HepG2 (cell line): ENCODE measurements at regions not wholly inside any gene's neighbourhood (a gene's known extent, or its start where the extent isn't known, plus 50 kb on each side); places are given as distances from the start of the nearest gene placed in this dataset.

Experiments
- CEBPB ChIP-seq: IDR thresholded peaks from 2 replicates; pipeline ENCODE4 v1.6.1; 2011; ENCODE audit warnings: low read depth, low read length, improper control_type of control experiment, borderline replicate concordance
- GTF3A ChIP-seq: sonication (generic); formaldehyde crosslinking; conservative IDR thresholded peaks from 2 replicates; pipeline ENCODE4 v1.4.0; 2020; ENCODE audit warnings: mild to moderate bottlenecking, missing genetic modification reagents
- SRSF1 ChIP-seq: fragments of 200-400 bp; formaldehyde crosslinking; optimal IDR thresholded peaks from 2 replicates; pipeline ENCODE3; 2017; ENCODE audit warnings: mild to moderate bottlenecking, low read depth, low read length, moderate library complexity
- ZNF546 ChIP-seq: sonication (generic); formaldehyde crosslinking; conservative IDR thresholded peaks from 2 replicates; pipeline ENCODE4 v1.8.1; 2023; ENCODE audit warnings: mild to moderate bottlenecking, missing genetic modification reagents
- ZSCAN25 ChIP-seq: sonication (generic); formaldehyde crosslinking; IDR thresholded peaks from 2 replicates; pipeline ENCODE4 v1.8.0; 2022; ENCODE audit warnings: mild to moderate bottlenecking, missing genetic modification reagents
- TF ChIP-seq, protein P1 (sequence below): sonication (generic); formaldehyde crosslinking; IDR thresholded peaks from 2 replicates; pipeline ENCODE4 v1.9.0; 2021; ENCODE audit warnings: missing genetic modification reagents, mild to moderate bottlenecking, borderline replicate concordance
- TF ChIP-seq, protein P2 (sequence below): sonication (generic); formaldehyde crosslinking; IDR thresholded peaks from 2 replicates; pipeline ENCODE4 v1.4.0; 2020; ENCODE audit warnings: missing genetic modification reagents, borderline replicate concordance
- TF ChIP-seq, protein P3 (sequence below): sonication (generic); formaldehyde crosslinking; IDR thresholded peaks from 2 replicates; pipeline ENCODE4 v1.4.0; 2020; ENCODE audit warnings: mild to moderate bottlenecking, missing genetic modification reagents

DNA sequence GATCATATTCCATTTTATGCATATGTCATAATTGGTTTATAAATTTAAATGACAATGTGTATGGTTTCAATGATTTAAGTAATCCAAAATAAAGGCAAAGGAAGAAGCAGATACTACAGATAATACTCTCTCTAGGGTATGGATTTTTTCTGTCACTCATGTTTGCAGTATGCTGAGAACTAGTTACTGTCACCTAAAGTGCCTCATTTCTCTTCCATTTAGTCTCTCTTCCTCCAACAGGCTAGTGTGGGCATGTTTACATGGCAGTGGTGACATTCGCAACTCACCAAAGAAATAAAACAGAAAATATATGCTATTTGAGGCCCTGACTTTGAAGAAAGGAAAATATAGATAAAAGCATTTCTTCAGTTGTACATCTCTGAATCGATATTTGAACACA, 1460.4 kb upstream of the ZEB2 start (continued):
- TF ChIP-seq ZNF546 (CRISPR knock-in tag): no peak
- TF ChIP-seq CEBPB: no peak
- no peak for TF ChIP-seq GTF3A (CRISPR knock-in tag)
- TF ChIP-seq, protein P1, sequence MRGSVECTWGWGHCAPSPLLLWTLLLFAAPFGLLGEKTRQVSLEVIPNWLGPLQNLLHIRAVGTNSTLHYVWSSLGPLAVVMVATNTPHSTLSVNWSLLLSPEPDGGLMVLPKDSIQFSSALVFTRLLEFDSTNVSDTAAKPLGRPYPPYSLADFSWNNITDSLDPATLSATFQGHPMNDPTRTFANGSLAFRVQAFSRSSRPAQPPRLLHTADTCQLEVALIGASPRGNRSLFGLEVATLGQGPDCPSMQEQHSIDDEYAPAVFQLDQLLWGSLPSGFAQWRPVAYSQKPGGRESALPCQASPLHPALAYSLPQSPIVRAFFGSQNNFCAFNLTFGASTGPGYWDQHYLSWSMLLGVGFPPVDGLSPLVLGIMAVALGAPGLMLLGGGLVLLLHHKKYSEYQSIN (CRISPR knock-in tag): no peak
- no peak for TF ChIP-seq SRSF1
- TF ChIP-seq, protein P2, sequence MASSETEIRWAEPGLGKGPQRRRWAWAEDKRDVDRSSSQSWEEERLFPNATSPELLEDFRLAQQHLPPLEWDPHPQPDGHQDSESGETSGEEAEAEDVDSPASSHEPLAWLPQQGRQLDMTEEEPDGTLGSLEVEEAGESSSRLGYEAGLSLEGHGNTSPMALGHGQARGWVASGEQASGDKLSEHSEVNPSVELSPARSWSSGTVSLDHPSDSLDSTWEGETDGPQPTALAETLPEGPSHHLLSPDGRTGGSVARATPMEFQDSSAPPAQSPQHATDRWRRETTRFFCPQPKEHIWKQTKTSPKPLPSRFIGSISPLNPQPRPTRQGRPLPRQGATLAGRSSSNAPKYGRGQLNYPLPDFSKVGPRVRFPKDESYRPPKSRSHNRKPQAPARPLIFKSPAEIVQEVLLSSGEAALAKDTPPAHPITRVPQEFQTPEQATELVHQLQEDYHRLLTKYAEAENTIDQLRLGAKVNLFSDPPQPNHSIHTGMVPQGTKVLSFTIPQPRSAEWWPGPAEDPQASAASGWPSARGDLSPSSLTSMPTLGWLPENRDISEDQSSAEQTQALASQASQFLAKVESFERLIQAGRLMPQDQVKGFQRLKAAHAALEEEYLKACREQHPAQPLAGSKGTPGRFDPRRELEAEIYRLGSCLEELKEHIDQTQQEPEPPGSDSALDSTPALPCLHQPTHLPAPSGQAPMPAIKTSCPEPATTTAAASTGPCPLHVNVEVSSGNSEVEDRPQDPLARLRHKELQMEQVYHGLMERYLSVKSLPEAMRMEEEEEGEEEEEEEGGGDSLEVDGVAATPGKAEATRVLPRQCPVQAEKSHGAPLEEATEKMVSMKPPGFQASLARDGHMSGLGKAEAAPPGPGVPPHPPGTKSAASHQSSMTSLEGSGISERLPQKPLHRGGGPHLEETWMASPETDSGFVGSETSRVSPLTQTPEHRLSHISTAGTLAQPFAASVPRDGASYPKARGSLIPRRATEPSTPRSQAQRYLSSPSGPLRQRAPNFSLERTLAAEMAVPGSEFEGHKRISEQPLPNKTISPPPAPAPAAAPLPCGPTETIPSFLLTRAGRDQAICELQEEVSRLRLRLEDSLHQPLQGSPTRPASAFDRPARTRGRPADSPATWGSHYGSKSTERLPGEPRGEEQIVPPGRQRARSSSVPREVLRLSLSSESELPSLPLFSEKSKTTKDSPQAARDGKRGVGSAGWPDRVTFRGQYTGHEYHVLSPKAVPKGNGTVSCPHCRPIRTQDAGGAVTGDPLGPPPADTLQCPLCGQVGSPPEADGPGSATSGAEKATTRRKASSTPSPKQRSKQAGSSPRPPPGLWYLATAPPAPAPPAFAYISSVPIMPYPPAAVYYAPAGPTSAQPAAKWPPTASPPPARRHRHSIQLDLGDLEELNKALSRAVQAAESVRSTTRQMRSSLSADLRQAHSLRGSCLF (CRISPR knock-in tag): no peak
- TF ChIP-seq ZSCAN25 (CRISPR knock-in tag): no peak
- TF ChIP-seq, protein P3, sequence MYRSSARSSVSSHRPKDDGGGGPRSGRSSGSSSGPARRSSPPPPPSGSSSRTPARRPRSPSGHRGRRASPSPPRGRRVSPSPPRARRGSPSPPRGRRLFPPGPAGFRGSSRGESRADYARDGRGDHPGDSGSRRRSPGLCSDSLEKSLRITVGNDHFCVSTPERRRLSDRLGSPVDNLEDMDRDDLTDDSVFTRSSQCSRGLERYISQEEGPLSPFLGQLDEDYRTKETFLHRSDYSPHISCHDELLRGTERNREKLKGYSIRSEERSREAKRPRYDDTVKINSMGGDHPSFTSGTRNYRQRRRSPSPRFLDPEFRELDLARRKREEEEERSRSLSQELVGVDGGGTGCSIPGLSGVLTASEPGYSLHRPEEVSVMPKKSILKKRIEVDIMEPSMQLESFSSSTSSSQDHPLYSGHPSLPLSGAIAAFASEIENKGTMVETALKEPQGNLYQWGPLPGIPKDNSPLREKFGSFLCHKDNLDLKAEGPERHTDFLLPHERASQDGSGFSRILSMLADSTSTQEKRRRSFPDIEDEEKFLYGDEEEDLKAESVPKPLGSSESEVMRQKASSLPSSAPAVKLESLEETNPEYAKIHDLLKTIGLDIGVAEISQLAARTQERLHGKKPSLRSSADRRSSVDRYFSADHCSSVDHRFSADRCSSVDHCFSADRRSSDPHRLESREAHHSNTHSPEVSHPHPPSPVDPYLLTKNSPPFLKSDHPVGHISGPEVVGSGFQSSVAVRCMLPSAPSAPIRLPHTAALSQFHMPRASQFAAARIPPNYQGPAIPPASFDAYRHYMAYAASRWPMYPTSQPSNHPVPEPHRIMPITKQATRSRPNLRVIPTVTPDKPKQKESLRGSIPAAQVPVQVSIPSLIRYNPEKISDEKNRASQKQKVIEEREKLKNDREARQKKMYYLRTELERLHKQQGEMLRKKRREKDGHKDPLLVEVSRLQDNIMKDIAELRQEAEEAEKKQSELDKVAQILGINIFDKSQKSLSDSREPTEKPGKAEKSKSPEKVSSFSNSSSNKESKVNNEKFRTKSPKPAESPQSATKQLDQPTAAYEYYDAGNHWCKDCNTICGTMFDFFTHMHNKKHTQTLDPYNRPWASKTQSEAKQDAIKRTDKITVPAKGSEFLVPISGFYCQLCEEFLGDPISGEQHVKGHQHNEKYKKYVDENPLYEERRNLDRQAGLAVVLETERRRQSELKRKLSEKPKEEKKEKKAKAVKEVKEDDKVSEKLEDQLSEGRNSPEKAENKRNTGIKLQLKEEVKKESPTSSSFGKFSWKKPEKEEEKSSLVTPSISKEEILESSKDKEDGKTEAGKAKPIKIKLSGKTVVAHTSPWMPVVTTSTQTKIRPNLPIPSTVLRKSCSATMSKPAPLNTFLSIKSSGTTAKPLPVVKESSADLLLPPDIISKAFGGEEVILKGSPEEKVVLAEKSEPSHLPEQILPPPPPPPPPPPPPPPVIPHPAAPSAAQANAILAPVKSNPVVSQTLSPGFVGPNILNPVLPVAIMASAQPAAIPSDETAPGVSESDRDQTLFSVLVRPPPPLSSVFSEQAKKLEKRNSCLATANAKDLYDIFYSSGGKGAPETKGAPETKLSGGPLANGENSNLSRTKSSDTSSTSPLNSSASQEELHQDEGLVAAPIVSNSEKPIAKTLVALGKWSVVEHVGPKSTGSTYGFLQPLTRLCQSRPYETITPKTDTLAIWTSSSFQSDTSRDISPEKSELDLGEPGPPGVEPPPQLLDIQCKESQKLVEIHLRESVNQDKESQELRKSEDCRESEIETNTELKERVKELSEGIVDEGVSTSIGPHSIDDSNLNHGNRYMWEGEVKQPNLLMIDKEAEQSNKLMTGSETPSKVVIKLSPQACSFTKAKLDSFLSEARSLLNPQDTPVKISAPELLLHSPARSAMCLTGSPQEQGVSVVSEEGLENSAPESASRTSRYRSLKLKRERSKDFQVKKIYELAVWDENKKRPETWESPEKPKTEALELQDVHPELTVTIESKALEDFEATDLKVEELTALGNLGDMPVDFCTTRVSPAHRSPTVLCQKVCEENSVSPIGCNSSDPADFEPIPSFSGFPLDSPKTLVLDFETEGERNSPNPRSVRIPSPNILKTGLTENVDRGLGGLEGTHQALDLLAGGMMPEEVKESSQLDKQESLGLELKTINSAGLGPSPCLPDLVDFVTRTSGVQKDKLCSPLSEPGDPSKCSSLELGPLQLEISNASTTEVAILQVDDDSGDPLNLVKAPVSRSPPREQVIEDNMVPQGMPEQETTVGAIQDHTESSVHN (CRISPR knock-in tag): no peak
